ENCODE measurements at regions not wholly inside any gene's neighbourhood (a gene's known extent, or its start where the extent isn't known, plus 50 kb on each side); places are given as distances from the start of the nearest gene placed in this dataset.

DNA sequence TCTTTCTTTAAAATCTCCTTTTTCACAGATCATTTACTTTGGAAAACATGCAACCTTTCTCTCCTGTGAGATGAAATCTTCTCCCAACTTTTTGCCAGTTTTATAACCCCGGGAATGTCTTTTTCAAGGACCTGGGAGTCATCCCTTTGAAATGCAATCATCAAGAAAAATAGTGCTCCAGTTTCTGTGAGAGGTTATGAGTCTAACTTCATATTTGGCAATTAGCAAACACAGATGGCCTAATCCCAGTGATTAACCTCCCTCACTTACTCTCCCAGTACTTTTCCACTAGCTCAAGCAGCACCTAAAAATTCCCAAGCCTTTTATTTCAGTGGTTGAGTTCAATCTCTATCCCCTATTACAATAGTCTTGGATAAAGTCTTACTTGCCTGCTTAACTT lies 185.8 kb upstream of the TMEM106B start:
- Histone ChIP-seq H3K9me3 (no peaks in the 10 kb centered on the region), H3K36me3 (no peaks in the 10 kb centered on the region), H3K4me1 (replicated peaks) (no peaks in the 10 kb centered on the region), H3K27ac (no peak overlapping the region), H3K27me3 (replicated peaks; ENCODE audit: insufficient read depth) (no peaks in the 10 kb centered on the region), H3K4me3 (no peak overlapping the region)
- intact Hi-C loops (cut with DNase I), result no loop called here
- TF ChIP-seq POLR2AphosphoS5 (IDR thresholded peaks at IDR 0.05), result no peak
- TF ChIP-seq, protein P1, sequence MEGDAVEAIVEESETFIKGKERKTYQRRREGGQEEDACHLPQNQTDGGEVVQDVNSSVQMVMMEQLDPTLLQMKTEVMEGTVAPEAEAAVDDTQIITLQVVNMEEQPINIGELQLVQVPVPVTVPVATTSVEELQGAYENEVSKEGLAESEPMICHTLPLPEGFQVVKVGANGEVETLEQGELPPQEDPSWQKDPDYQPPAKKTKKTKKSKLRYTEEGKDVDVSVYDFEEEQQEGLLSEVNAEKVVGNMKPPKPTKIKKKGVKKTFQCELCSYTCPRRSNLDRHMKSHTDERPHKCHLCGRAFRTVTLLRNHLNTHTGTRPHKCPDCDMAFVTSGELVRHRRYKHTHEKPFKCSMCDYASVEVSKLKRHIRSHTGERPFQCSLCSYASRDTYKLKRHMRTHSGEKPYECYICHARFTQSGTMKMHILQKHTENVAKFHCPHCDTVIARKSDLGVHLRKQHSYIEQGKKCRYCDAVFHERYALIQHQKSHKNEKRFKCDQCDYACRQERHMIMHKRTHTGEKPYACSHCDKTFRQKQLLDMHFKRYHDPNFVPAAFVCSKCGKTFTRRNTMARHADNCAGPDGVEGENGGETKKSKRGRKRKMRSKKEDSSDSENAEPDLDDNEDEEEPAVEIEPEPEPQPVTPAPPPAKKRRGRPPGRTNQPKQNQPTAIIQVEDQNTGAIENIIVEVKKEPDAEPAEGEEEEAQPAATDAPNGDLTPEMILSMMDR (IDR thresholded peaks at IDR 0.05), result no peak
- TF ChIP-seq POLR2A (IDR thresholded peaks at IDR 0.05), result no peak
- WGBS, result 84% methylated on average over 1 of the region's 1 CpG
- no peak for DNase-seq (ENCODE audit: low spot score)

DNA sequence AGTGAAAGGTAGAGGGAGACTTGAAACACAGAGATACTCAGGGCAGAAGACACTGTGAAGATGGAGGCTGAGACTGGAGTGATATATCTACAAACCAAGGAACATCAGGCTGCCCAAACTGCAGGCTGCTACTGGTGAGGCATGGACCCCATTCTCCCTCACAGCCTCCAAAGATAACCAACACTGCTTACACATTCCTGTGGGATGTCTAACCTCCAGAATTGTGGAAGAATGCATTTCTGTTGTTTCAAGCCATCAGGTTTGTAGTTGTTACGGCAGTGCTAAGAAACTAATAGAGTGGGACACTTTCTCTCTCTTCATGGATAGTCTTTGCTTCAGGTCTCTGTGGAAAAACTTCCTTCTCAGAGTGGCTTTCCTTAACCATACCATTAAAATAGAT lies 182.6 kb upstream of the TMEM106B start:
- Histone ChIP-seq H3K4me3 (no peak overlapping the region), H3K27me3 (replicated peaks; ENCODE audit: insufficient read depth) (no peaks in the 10 kb centered on the region), H3K36me3 (no peaks in the 10 kb centered on the region), H3K27ac (no peak overlapping the region), H3K9me3 (no peaks in the 10 kb centered on the region), H3K4me1 (replicated peaks) (no peaks in the 10 kb centered on the region)
- TF ChIP-seq POLR2A (IDR thresholded peaks at IDR 0.05) (no peak), POLR2AphosphoS5 (IDR thresholded peaks at IDR 0.05) (no peak)
- TF ChIP-seq, protein P1 (IDR thresholded peaks at IDR 0.05), result no peak
- DNase-seq (ENCODE audit: low spot score), result no peak
- intact Hi-C loops (cut with DNase I), result no loop called here
- 95% methylated on average over 1 of the region's 1 CpG for WGBS

DNA sequence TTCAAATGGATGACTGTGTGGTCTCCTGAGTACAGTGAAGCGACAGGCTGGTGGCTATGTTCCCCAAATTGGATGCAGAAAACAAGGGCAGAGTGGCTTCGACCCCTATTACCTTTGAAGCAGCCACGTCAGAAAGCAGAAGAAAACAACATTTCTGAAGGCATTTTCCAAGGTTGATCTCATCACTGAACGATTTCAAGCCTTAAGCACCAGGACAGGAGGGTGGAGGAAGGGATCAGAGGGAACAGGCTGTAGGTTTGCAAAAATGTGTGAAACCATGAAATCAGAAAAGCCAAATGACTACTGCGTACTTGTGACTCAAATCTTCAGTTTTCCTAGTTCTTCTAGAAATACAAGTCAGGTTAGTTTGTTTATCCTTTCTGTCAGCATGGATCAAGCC lies 181.0 kb upstream of the TMEM106B start:
- 85% methylated on average over 5 of the region's 5 CpGs for WGBS
- H3K27me3 ChIP-seq (replicated peaks; ENCODE audit: insufficient read depth), result no peaks in the 10 kb centered on the region

DNA sequence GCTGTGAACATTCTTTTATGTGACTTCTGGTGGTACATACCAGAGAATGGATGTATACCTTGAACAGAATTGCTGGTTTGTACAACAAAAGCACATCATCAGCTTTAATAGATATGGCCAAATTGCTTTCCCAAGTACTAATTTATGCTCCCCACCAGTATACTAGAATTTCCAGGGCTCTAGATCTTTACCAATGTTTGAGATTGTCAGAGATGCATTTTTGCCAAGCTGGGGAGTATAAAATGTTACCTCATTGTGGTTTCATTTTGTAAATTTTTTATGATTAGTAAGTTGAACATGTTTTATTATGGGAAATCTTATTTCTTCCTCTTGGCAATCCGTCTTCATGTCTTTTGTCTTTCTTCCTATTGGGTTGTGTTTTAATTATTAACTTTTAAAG lies 179.9 kb upstream of the TMEM106B start:
- H3K36me3 ChIP-seq, result no peaks in the 10 kb centered on the region
- 72% methylated on average over 1 of the region's 1 CpG for WGBS
- H3K4me1 ChIP-seq (replicated peaks), result no peaks in the 10 kb centered on the region
- H3K27ac ChIP-seq, result no peak overlapping the region
- intact Hi-C loops (cut with DNase I), result no loop called here
- no peak for DNase-seq (ENCODE audit: low spot score)
- no peaks in the 10 kb centered on the region for H3K9me3 ChIP-seq
- no peaks in the 10 kb centered on the region for H3K27me3 ChIP-seq (replicated peaks; ENCODE audit: insufficient read depth)
- no peak overlapping the region for H3K4me3 ChIP-seq
- TF ChIP-seq, protein P1 (IDR thresholded peaks at IDR 0.05), result no peak
- TF ChIP-seq POLR2A (IDR thresholded peaks at IDR 0.05), result no peak
- no peak for TF ChIP-seq POLR2AphosphoS5 (IDR thresholded peaks at IDR 0.05)

More for the DNA sequence above, 181.0 kb upstream of the TMEM106B start:
- TF ChIP-seq POLR2AphosphoS5 (IDR thresholded peaks at IDR 0.05), result no peak
- no peak for TF ChIP-seq POLR2A (IDR thresholded peaks at IDR 0.05)
- TF ChIP-seq, protein P1 (IDR thresholded peaks at IDR 0.05), result no peak
- Histone ChIP-seq H3K4me1 (replicated peaks) (no peaks in the 10 kb centered on the region), H3K9me3 (no peaks in the 10 kb centered on the region), H3K36me3 (no peaks in the 10 kb centered on the region), H3K4me3 (no peak overlapping the region), H3K27ac (no peak overlapping the region)
- intact Hi-C loops (cut with DNase I), result no loop called here
- no peak for DNase-seq (ENCODE audit: low spot score)

DNA sequence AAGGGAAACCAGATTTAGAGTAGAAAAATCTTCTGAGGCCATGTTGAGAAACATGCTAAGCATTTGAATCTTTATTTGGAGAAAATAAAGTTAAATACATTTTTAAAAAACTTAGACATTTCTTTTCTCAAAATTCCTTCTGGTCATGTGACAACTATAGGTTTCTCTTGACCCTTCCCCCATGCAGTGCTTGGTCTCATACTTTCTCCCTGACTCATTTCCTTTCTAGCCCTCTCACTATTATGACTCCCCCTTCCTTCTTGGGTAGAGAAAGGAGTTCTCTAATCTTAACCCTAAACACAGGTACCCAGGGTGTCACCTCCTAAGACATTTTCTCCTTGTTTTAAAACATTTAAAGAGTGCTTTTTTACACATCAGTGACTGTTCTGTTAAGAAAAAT lies 179.5 kb upstream of the TMEM106B start:
- no peaks in the 10 kb centered on the region for H3K4me1 ChIP-seq (replicated peaks)
- DNase-seq (ENCODE audit: low spot score), result no peak
- no peaks in the 10 kb centered on the region for H3K9me3 ChIP-seq
- H3K36me3 ChIP-seq, result no peaks in the 10 kb centered on the region
- H3K4me3 ChIP-seq, result no peak overlapping the region
- H3K27me3 ChIP-seq (replicated peaks; ENCODE audit: insufficient read depth), result no peaks in the 10 kb centered on the region
- no peak overlapping the region for H3K27ac ChIP-seq
- intact Hi-C loops (cut with DNase I), result no loop called here
- TF ChIP-seq POLR2A (IDR thresholded peaks at IDR 0.05), result no peak
- TF ChIP-seq, protein P1 (IDR thresholded peaks at IDR 0.05), result no peak
- no peak for TF ChIP-seq POLR2AphosphoS5 (IDR thresholded peaks at IDR 0.05)
